HG03064 (cell line): ENCODE measurements at regions not wholly inside any gene's neighbourhood (a gene's known extent, or its start where the extent isn't known, plus 50 kb on each side); places are given as distances from the start of the nearest gene placed in this dataset.
A peak's percentile ranks its signal among the peaks of the same experiment; 100 is the strongest.
"Not testable (repeated sequence)": the region's sequence is repeated elsewhere in the genome, so short reads cannot be mapped to it uniquely, and the experiment has no call there.

Source experiments
- ATAC-seq: cut with Tn5 transposase; IDR thresholded peaks from one replicate; pipeline ENCODE4 v1.9.1; 2021; ENCODE audit warnings: low read depth; ENCODE audit not compliant: unreplicated experiment

GRCh38 chr4:183812567-183812966 lies 92.5 kb upstream of the STOX2 start:
- ATAC-seq = no peak

GRCh38 chr4:183814461-183814860 lies 90.6 kb upstream of the STOX2 start:
- ATAC-seq = no peak

GRCh38 chr4:183816077-183816476 lies 89.0 kb upstream of the STOX2 start:
- ATAC-seq = no peak

GRCh38 chr4:183816882-183817509 lies 88.1 kb upstream of the STOX2 start:
- ATAC-seq = no peak

GRCh38 chr4:183818591-183818990 lies 86.5 kb upstream of the STOX2 start:
- ATAC-seq = not testable (repeated sequence)

- no peak for ATAC-seq
Observed at GRCh38 chr4:183821076-183821853, 83.8 kb upstream of the STOX2 start.

GRCh38 chr4:183823434-183823833 lies 81.7 kb upstream of the STOX2 start:
- ATAC-seq = no peak

GRCh38 chr4:183825346-183825745 lies 79.8 kb upstream of the STOX2 start:
- ATAC-seq = no peak

- ATAC-seq = no peak
Observed at GRCh38 chr4:183826461-183826860, 78.6 kb upstream of the STOX2 start.

GRCh38 chr4:183828125-183828524 lies 77.0 kb upstream of the STOX2 start:
- no peak for ATAC-seq

- no peak for ATAC-seq
Observed at GRCh38 chr4:183828839-183829238, 76.3 kb upstream of the STOX2 start.

- ATAC-seq = no peak
Observed at GRCh38 chr4:183830438-183830985, 74.6 kb upstream of the STOX2 start.

- ATAC-seq = no peak
Observed at GRCh38 chr4:183831026-183831446, 74.1 kb upstream of the STOX2 start.

- ATAC-seq = no peak
Observed at GRCh38 chr4:183831683-183832082, 73.4 kb upstream of the STOX2 start.

- ATAC-seq = no peak
Observed at GRCh38 chr4:183832776-183833450, 72.2 kb upstream of the STOX2 start.

GRCh38 chr4:183834252-183834651 lies 70.9 kb upstream of the STOX2 start:
- no peak for ATAC-seq

GRCh38 chr4:183837222-183837621 lies 67.9 kb upstream of the STOX2 start:
- no peak for ATAC-seq

GRCh38 chr4:183838987-183839712 lies 66.0 kb upstream of the STOX2 start:
- no peak for ATAC-seq

GRCh38 chr4:183840311-183840710 lies 64.8 kb upstream of the STOX2 start:
- ATAC-seq = peak; percentile 62

- no peak for ATAC-seq
Observed at GRCh38 chr4:183841001-183841400, 64.1 kb upstream of the STOX2 start.

- no peak for ATAC-seq
Observed at GRCh38 chr4:183842129-183842528, 63.0 kb upstream of the STOX2 start.
